T-helper 2 cell treated with Interferon-gamma antibody and Interleukin-4, amounts not matched to agents 5 μg/mL and 100 μg/mL, for 36 hours (primary cell): ENCODE measurements at regions not wholly inside any gene's neighbourhood (a gene's known extent, or its start where the extent isn't known, plus 50 kb on each side); places are given as distances from the start of the nearest gene placed in this dataset.

Experiments used
- DNase-seq: peaks from one replicate; pipeline ENCODE4 v3.0.0; 2021; ENCODE audit warnings: low spot score
- H3K27ac Mint-ChIP-seq: one replicate; pipeline ENCODE4 v1.8.0; 2021; ENCODE audit warnings: mild to moderate bottlenecking, mixed read lengths
- H3K27me3 Mint-ChIP-seq: one replicate; pipeline ENCODE4 v1.8.0; 2021; ENCODE audit warnings: low read depth, mixed read lengths
- H3K36me3 Mint-ChIP-seq: one replicate; pipeline ENCODE4 v1.8.0; 2021; ENCODE audit warnings: low read depth, mixed read lengths
- H3K4me1 Mint-ChIP-seq: one replicate; pipeline ENCODE4 v1.8.0; 2021; ENCODE audit warnings: low read depth, mixed read lengths
- H3K4me3 Mint-ChIP-seq: one replicate; pipeline ENCODE4 v1.8.0; 2022; ENCODE audit warnings: mild to moderate bottlenecking, moderate library complexity, mixed read lengths
- H3K9me3 Mint-ChIP-seq: one replicate; pipeline ENCODE4 v1.8.0; 2021; ENCODE audit warnings: mixed read lengths

GRCh38 chr1:88461007-88461406, 223.1 kb upstream of the PKN2 start:
- H3K27ac Mint-ChIP-seq: no peak overlapping the region
- no peaks in the 10 kb centered on the region for H3K4me1 Mint-ChIP-seq

GRCh38 chr1:88462096-88462487, 222.0 kb upstream of the PKN2 start:
- no peaks in the 10 kb centered on the region for H3K36me3 Mint-ChIP-seq
- H3K4me3 Mint-ChIP-seq: no peak overlapping the region

More at GRCh38 chr1:88461007-88461406, 223.1 kb upstream of the PKN2 start:
- H3K27me3 Mint-ChIP-seq: peaks cover 29% of the 10 kb centered on the region
- H3K9me3 Mint-ChIP-seq: no peaks in the 10 kb centered on the region
- H3K36me3 Mint-ChIP-seq: no peaks in the 10 kb centered on the region
- no peak overlapping the region for H3K4me3 Mint-ChIP-seq
- no peak for DNase-seq

GRCh38 chr1:88462488-88463261, 221.4 kb upstream of the PKN2 start:
- Mint-ChIP-seq H3K4me3 (no peak overlapping the region), H3K27me3 (peaks cover 29% of the 10 kb centered on the region), H3K27ac (no peak overlapping the region), H3K9me3 (no peaks in the 10 kb centered on the region), H3K36me3 (no peaks in the 10 kb centered on the region), H3K4me1 (no peaks in the 10 kb centered on the region)
- no peak for DNase-seq

More at GRCh38 chr1:88462096-88462487, 222.0 kb upstream of the PKN2 start:
- peaks cover 29% of the 10 kb centered on the region for H3K27me3 Mint-ChIP-seq
- no peaks in the 10 kb centered on the region for H3K4me1 Mint-ChIP-seq
- no peaks in the 10 kb centered on the region for H3K9me3 Mint-ChIP-seq
- no peak for DNase-seq
- H3K27ac Mint-ChIP-seq: no peak overlapping the region

- H3K4me3 Mint-ChIP-seq: no peak overlapping the region
- DNase-seq: no peak
- no peaks in the 10 kb centered on the region for H3K4me1 Mint-ChIP-seq
- peaks cover 29% of the 10 kb centered on the region for H3K27me3 Mint-ChIP-seq
- H3K9me3 Mint-ChIP-seq: no peaks in the 10 kb centered on the region
- no peaks in the 10 kb centered on the region for H3K36me3 Mint-ChIP-seq
- H3K27ac Mint-ChIP-seq: no peak overlapping the region
Measured at GRCh38 chr1:88463401-88463985, 220.6 kb upstream of the PKN2 start.

DNA sequence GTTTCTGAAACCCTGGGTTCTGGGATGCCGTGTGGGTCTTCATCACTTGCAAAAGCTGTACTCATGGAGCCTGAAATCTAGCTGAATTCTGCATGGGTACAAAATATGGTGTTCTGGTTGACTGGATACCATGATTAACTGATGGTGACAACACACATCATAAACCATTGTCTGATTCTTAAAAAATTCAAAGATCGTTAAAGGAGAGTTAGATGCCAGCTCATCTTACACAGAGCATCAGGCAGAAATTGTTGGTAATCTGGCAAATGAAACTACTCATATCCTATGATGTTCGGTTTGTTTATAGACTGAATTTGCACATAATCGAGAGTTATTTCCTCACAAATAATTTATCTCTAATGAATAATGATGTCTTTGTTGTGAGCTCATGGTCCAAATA, 218.1 kb upstream of the PKN2 start:
- H3K36me3 Mint-ChIP-seq: no peaks in the 10 kb centered on the region
- H3K27me3 Mint-ChIP-seq: peaks cover 26% of the 10 kb centered on the region
- H3K4me1 Mint-ChIP-seq: no peaks in the 10 kb centered on the region
- H3K9me3 Mint-ChIP-seq: no peaks in the 10 kb centered on the region
- H3K27ac Mint-ChIP-seq: no peak overlapping the region
- DNase-seq: no peak
- no peak overlapping the region for H3K4me3 Mint-ChIP-seq

GRCh38 chr1:88466899-88467580, 217.0 kb upstream of the PKN2 start:
- H3K27me3 Mint-ChIP-seq: peaks cover 17% of the 10 kb centered on the region
- DNase-seq: no peak
- H3K9me3 Mint-ChIP-seq: no peaks in the 10 kb centered on the region
- H3K4me1 Mint-ChIP-seq: no peaks in the 10 kb centered on the region
- no peak overlapping the region for H3K4me3 Mint-ChIP-seq
- no peak overlapping the region for H3K27ac Mint-ChIP-seq
- no peaks in the 10 kb centered on the region for H3K36me3 Mint-ChIP-seq

DNA sequence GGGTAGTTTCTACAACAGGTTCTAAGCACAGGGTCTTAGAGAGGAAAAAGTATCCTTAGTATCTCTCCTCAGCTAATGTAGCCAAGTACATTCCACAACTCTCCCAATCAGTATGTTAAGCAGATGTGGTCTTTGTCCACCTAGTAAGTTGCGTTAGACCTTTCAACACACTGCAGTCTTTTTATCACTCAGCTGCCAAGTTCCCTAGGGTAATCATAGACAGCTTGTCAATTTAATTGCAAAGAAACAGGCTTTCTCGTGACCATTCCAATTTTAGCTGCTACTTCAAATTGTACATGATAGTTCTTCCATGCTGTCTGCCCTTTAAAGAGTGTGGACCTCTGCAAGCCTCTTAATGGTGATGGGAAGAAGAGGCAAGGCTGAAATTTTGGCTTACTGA, 211.8 kb upstream of the PKN2 start:
- H3K9me3 Mint-ChIP-seq: no peaks in the 10 kb centered on the region
- DNase-seq: no peak
- H3K27ac Mint-ChIP-seq: no peak overlapping the region
- H3K27me3 Mint-ChIP-seq: no peaks in the 10 kb centered on the region
- H3K36me3 Mint-ChIP-seq: no peaks in the 10 kb centered on the region
- H3K4me1 Mint-ChIP-seq: no peaks in the 10 kb centered on the region
- H3K4me3 Mint-ChIP-seq: no peak overlapping the region

DNA sequence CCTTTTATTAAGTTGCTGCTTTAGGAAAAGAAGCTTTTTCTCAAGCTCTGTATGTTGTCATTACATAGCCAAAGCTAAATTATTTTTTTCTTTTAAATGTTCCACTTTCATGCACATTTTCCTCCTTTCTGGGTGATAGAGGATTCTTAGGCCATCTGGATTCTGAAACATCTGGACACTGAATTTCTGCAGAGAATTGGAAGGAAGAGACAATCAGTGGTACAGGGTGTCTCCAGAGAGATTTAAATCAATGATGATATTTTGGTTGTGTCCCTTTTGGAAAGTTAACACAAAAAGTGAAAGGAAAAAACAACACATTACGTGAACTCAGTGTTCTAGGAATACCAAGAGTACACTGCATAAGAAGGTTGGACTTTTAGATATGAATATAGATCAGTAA, 211.4 kb upstream of the PKN2 start:
- Mint-ChIP-seq H3K4me1 (no peaks in the 10 kb centered on the region), H3K27me3 (no peaks in the 10 kb centered on the region), H3K9me3 (no peaks in the 10 kb centered on the region), H3K4me3 (no peak overlapping the region), H3K27ac (no peak overlapping the region), H3K36me3 (no peaks in the 10 kb centered on the region)
- no peak for DNase-seq

- Mint-ChIP-seq H3K36me3 (no peaks in the 10 kb centered on the region), H3K27me3 (no peaks in the 10 kb centered on the region), H3K4me1 (no peaks in the 10 kb centered on the region), H3K27ac (no peak overlapping the region), H3K4me3 (no peak overlapping the region), H3K9me3 (no peaks in the 10 kb centered on the region)
- DNase-seq: no peak
Measured at GRCh38 chr1:88474555-88475304, 209.3 kb upstream of the PKN2 start.

- H3K4me3 Mint-ChIP-seq: no peak overlapping the region
- H3K9me3 Mint-ChIP-seq: no peaks in the 10 kb centered on the region
- no peak for DNase-seq
- H3K4me1 Mint-ChIP-seq: no peaks in the 10 kb centered on the region
- peaks cover 4% of the 10 kb centered on the region for H3K27me3 Mint-ChIP-seq
- H3K36me3 Mint-ChIP-seq: no peaks in the 10 kb centered on the region
- H3K27ac Mint-ChIP-seq: no peak overlapping the region
Measured at GRCh38 chr1:88484881-88485280, 199.2 kb upstream of the PKN2 start.

- DNase-seq: no peak
- Mint-ChIP-seq H3K9me3 (no peaks in the 10 kb centered on the region), H3K4me3 (no peak overlapping the region), H3K36me3 (no peaks in the 10 kb centered on the region), H3K4me1 (no peaks in the 10 kb centered on the region), H3K27me3 (peaks cover 3% of the 10 kb centered on the region), H3K27ac (no peak overlapping the region)
Measured at GRCh38 chr1:88488237-88488636, 195.8 kb upstream of the PKN2 start.

- no peaks in the 10 kb centered on the region for H3K4me1 Mint-ChIP-seq
- no peak overlapping the region for H3K27ac Mint-ChIP-seq
- H3K36me3 Mint-ChIP-seq: no peaks in the 10 kb centered on the region
- DNase-seq: no peak
- H3K27me3 Mint-ChIP-seq: peaks cover 2% of the 10 kb centered on the region
- H3K4me3 Mint-ChIP-seq: no peak overlapping the region
- no peaks in the 10 kb centered on the region for H3K9me3 Mint-ChIP-seq
Measured at GRCh38 chr1:88490676-88491075, 193.4 kb upstream of the PKN2 start.

GRCh38 chr1:88499671-88500070, 184.4 kb upstream of the PKN2 start:
- H3K4me1 Mint-ChIP-seq: no peaks in the 10 kb centered on the region
- H3K27ac Mint-ChIP-seq: no peak overlapping the region
- no peaks in the 10 kb centered on the region for H3K27me3 Mint-ChIP-seq
- no peaks in the 10 kb centered on the region for H3K9me3 Mint-ChIP-seq
- H3K36me3 Mint-ChIP-seq: no peaks in the 10 kb centered on the region
- no peak for DNase-seq
- H3K4me3 Mint-ChIP-seq: no peak overlapping the region

- Mint-ChIP-seq H3K9me3 (no peaks in the 10 kb centered on the region), H3K4me3 (no peak overlapping the region), H3K27me3 (no peaks in the 10 kb centered on the region), H3K27ac (no peak overlapping the region), H3K36me3 (no peaks in the 10 kb centered on the region), H3K4me1 (no peaks in the 10 kb centered on the region)
- DNase-seq: no peak
Measured at GRCh38 chr1:88502886-88503285, 181.2 kb upstream of the PKN2 start.
